ENCODE measurements at regions not wholly inside any gene's neighbourhood (a gene's known extent, or its start where the extent isn't known, plus 50 kb on each side); places are given as distances from the start of the nearest gene placed in this dataset.

DNA sequence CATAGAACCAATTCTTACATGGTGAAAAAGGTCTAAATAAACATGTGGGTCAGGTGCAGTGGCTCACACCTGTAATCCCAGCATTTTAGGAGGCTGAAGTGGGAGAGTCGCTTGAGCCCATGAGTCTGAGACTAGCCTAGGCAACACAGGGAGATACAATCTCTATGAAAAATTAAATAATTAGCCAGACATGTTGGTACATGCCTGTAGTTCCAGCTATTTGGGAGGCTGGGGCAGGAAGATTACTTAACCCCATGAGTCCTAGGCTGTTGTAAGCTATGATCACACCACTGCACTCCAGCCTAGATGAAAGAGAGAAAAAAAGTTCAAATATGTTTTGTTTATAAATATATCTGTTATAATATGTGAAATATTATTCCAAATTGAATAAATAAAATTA is 643.6 kb downstream of the IPMK start:
- no peak overlapping the region for H3K4me2 ChIP-seq
- H3K9me3 ChIP-seq: no peaks in the 10 kb centered on the region
- CTCF ChIA-PET: no interaction called here
- H3F3A ChIP-seq (replicated peaks; ENCODE audit: insufficient read depth): no peaks in the 10 kb centered on the region
- no peak overlapping the region for H2AFZ ChIP-seq (ENCODE audit: low read depth)
- DNase-seq: no peak
- H3K9me2 ChIP-seq: 0 out of 2 replicates have a peak, but pooled peaks cover 2% of the 10 kb centered on the region
- TF ChIP-seq TCF12 (IDR thresholded peaks at IDR 0.05): no peak
- TF ChIP-seq FOXM1 (IDR thresholded peaks at IDR 0.05; ENCODE audit: low read depth): no peak
- TF ChIP-seq, protein P1, sequence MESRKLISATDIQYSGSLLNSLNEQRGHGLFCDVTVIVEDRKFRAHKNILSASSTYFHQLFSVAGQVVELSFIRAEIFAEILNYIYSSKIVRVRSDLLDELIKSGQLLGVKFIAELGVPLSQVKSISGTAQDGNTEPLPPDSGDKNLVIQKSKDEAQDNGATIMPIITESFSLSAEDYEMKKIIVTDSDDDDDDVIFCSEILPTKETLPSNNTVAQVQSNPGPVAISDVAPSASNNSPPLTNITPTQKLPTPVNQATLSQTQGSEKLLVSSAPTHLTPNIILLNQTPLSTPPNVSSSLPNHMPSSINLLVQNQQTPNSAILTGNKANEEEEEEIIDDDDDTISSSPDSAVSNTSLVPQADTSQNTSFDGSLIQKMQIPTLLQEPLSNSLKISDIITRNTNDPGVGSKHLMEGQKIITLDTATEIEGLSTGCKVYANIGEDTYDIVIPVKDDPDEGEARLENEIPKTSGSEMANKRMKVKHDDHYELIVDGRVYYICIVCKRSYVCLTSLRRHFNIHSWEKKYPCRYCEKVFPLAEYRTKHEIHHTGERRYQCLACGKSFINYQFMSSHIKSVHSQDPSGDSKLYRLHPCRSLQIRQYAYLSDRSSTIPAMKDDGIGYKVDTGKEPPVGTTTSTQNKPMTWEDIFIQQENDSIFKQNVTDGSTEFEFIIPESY (IDR thresholded peaks at IDR 0.05; ENCODE audit: borderline replicate concordance, low read depth): no peak
- TF ChIP-seq, protein P2, sequence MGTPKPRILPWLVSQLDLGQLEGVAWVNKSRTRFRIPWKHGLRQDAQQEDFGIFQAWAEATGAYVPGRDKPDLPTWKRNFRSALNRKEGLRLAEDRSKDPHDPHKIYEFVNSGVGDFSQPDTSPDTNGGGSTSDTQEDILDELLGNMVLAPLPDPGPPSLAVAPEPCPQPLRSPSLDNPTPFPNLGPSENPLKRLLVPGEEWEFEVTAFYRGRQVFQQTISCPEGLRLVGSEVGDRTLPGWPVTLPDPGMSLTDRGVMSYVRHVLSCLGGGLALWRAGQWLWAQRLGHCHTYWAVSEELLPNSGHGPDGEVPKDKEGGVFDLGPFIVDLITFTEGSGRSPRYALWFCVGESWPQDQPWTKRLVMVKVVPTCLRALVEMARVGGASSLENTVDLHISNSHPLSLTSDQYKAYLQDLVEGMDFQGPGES (IDR thresholded peaks at IDR 0.05; ENCODE audit: low read depth, low read length): no peak
- no peak for TF ChIP-seq YY1 (IDR thresholded peaks at IDR 0.05; ENCODE audit: low read depth)
- no peak for TF ChIP-seq MXI1 (IDR thresholded peaks at IDR 0.05; ENCODE audit: low read depth, low read length)
- no peak for TF ChIP-seq ELF1 (IDR thresholded peaks at IDR 0.05)
- TF ChIP-seq SMC3 (IDR thresholded peaks at IDR 0.05; ENCODE audit: low read depth, low read length): no peak
- TF ChIP-seq RAD21 (IDR thresholded peaks at IDR 0.05; ENCODE audit: low read length): no peak
- no peak for TF ChIP-seq FOXJ3 (CRISPR knock-in tag; IDR thresholded peaks at IDR 0.05)
- TF ChIP-seq, protein P3, sequence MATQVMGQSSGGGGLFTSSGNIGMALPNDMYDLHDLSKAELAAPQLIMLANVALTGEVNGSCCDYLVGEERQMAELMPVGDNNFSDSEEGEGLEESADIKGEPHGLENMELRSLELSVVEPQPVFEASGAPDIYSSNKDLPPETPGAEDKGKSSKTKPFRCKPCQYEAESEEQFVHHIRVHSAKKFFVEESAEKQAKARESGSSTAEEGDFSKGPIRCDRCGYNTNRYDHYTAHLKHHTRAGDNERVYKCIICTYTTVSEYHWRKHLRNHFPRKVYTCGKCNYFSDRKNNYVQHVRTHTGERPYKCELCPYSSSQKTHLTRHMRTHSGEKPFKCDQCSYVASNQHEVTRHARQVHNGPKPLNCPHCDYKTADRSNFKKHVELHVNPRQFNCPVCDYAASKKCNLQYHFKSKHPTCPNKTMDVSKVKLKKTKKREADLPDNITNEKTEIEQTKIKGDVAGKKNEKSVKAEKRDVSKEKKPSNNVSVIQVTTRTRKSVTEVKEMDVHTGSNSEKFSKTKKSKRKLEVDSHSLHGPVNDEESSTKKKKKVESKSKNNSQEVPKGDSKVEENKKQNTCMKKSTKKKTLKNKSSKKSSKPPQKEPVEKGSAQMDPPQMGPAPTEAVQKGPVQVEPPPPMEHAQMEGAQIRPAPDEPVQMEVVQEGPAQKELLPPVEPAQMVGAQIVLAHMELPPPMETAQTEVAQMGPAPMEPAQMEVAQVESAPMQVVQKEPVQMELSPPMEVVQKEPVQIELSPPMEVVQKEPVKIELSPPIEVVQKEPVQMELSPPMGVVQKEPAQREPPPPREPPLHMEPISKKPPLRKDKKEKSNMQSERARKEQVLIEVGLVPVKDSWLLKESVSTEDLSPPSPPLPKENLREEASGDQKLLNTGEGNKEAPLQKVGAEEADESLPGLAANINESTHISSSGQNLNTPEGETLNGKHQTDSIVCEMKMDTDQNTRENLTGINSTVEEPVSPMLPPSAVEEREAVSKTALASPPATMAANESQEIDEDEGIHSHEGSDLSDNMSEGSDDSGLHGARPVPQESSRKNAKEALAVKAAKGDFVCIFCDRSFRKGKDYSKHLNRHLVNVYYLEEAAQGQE (IDR thresholded peaks at IDR 0.05; ENCODE audit: low read depth, low read length): no peak
- TF ChIP-seq, protein P4, sequence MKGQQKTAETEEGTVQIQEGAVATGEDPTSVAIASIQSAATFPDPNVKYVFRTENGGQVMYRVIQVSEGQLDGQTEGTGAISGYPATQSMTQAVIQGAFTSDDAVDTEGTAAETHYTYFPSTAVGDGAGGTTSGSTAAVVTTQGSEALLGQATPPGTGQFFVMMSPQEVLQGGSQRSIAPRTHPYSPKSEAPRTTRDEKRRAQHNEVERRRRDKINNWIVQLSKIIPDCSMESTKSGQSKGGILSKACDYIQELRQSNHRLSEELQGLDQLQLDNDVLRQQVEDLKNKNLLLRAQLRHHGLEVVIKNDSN (IDR thresholded peaks at IDR 0.05; ENCODE audit: borderline replicate concordance, low read depth): no peak
- TF ChIP-seq RXRA (IDR thresholded peaks at IDR 0.05; ENCODE audit: borderline replicate concordance, low read depth): no peak
- no peak overlapping the region for H3K9ac ChIP-seq
- no peaks in the 10 kb centered on the region for H3K4me1 ChIP-seq (ENCODE audit: control insufficient read depth in 1 of 2, insufficient read depth in 2 of 2, low read depth in 1 of 2, low read length in 1 of 2)
- no peak overlapping the region for H3K4me3 ChIP-seq (ENCODE audit: low read depth in 2 of 2, low read length in 1 of 2)
- H4K20me1 ChIP-seq (ENCODE audit: insufficient read depth): no peaks in the 10 kb centered on the region
- H3K79me2 ChIP-seq (ENCODE audit: insufficient read depth): no peaks in the 10 kb centered on the region
- no peak overlapping the region for H3K27ac ChIP-seq (ENCODE audit: low read depth in 2 of 2, low read length in 1 of 2)
- no peaks in the 10 kb centered on the region for H3K36me3 ChIP-seq (replicated peaks in 1 of 2; ENCODE audit: control insufficient read depth in 1 of 2, insufficient read depth in 2 of 2, low read length in 1 of 2)
- no peaks in the 10 kb centered on the region for H3K27me3 ChIP-seq (ENCODE audit: insufficient read depth)
- 44% methylated on average over 1 of the region's 1 CpG for WGBS (ENCODE audit: low lambda C conversion rate)
- POLR2A ChIA-PET: no interaction called here
